ENCODE measurements at regions not wholly inside any gene's neighbourhood (a gene's known extent, or its start where the extent isn't known, plus 50 kb on each side); places are given as distances from the start of the nearest gene placed in this dataset.

DNA sequence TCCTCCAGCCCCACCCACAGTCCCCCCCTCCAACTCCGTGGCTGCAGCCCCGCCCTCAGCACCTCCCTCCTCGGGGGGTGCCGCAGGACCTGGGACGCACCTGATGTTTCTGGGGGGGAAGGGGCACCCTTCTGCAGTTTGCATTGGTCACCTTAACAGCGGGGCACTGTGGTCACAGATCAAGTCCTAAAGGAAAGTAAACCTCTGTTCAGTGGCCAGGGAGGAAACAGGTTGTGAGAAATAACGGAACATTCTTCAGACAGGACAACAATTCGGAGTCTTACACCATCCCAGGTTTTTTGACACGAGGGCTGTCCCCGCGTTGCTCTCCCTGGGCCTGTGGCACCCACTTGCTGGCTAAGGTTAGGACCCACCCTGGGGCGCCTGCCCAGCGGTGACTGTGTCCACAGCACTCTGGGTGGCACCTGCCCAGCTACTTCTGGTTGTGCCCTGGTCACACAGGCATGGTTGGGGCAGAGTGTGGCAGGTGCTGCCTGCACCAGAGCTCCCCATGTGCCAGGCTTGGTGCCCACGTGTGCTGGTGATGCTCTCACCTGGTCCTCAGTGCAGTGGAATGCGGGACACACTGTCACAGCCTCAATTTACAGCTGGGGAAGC, 93.5 kb upstream of the OTOS start:
- no peak for TF ChIP-seq POLR2A (IDR thresholded peaks at IDR 0.05)
- TF ChIP-seq, protein P1, sequence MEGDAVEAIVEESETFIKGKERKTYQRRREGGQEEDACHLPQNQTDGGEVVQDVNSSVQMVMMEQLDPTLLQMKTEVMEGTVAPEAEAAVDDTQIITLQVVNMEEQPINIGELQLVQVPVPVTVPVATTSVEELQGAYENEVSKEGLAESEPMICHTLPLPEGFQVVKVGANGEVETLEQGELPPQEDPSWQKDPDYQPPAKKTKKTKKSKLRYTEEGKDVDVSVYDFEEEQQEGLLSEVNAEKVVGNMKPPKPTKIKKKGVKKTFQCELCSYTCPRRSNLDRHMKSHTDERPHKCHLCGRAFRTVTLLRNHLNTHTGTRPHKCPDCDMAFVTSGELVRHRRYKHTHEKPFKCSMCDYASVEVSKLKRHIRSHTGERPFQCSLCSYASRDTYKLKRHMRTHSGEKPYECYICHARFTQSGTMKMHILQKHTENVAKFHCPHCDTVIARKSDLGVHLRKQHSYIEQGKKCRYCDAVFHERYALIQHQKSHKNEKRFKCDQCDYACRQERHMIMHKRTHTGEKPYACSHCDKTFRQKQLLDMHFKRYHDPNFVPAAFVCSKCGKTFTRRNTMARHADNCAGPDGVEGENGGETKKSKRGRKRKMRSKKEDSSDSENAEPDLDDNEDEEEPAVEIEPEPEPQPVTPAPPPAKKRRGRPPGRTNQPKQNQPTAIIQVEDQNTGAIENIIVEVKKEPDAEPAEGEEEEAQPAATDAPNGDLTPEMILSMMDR (IDR thresholded peaks at IDR 0.05), result no peak
- TF ChIP-seq POLR2AphosphoS5 (IDR thresholded peaks at IDR 0.05; ENCODE audit: insufficient read depth in 1 of 2, low read depth in 1 of 2), result no peak
